Lower leg skin (tissue), 4 donors: ENCODE measurements at regions not wholly inside any gene's neighbourhood (a gene's known extent, or its start where the extent isn't known, plus 50 kb on each side); places are given as distances from the start of the nearest gene placed in this dataset.

Source experiments
- DNase-seq, 2 donors: peaks; one replicate each; pipeline ENCODE4 v3.0.0-alpha.2; 2019; ENCODE audit warnings: low spot score in 2 of 2
- H3K4me3 ChIP-seq: fragments of 200-600 bp; sonication (generic); 2 replicates; pipeline ENCODE4 v1.5.1; 2017; ENCODE audit warnings: mild to moderate bottlenecking, low read depth; ENCODE audit not compliant: poor library complexity, severe bottlenecking
- CTCF ChIP-seq, 3 donors: fragments of 450-650 bp; IDR thresholded peaks; one replicate each; pipeline ENCODE4 v1.5.1; 2016; ENCODE audit warnings: antibody characterized with exemption in 3 of 3, mild to moderate bottlenecking in 3 of 3, moderate library complexity in 2 of 3
- POLR2A ChIP-seq, 2 donors: fragments of 450-650 bp; IDR thresholded peaks; one replicate each; pipeline ENCODE4 v1.6.1; 2016 to 2017; ENCODE audit warnings: antibody characterized with exemption in 2 of 2, mild to moderate bottlenecking in 1 of 2, moderate library complexity in 1 of 2
- WGBS, 2 donors: methylation state at CpG; one replicate each; pipeline ENCODE4 v1.1.5; 2018; 5-methylcytosine and 5-hydroxymethylcytosine counted together
- intact Hi-C: fragments of 100-400 bp; cut with DNase I; formaldehyde crosslinking; loops from one replicate; pipeline ENCODE4 v1.15.0; 2023; ENCODE audit warnings: low total_unique reads

- WGBS, 2 donors: 84 to 92% methylated on average over 2 of the region's 2 CpGs
- no peak for DNase-seq
- TF ChIP-seq CTCF (IDR thresholded peaks at IDR 0.05): no peak
- TF ChIP-seq POLR2A (IDR thresholded peaks at IDR 0.05): no peak
- no peak overlapping the region for H3K4me3 ChIP-seq
- intact Hi-C loops: no loop called here
Measured at GRCh38 chr12:78448692-78449091, 415.9 kb upstream of the SYT1 start.

- 33 to 45% methylated on average over 1 of the region's 1 CpG for WGBS, 2 donors
- intact Hi-C loops: no loop called here
- TF ChIP-seq CTCF (IDR thresholded peaks at IDR 0.05): no peak
- no peak for TF ChIP-seq POLR2A (IDR thresholded peaks at IDR 0.05)
- no peak for DNase-seq
- H3K4me3 ChIP-seq: no peak overlapping the region
Measured at GRCh38 chr12:78455991-78456390, 408.6 kb upstream of the SYT1 start.

- intact Hi-C loops: no loop called here
- 83 to 88% methylated on average over 1 of the region's 1 CpG for WGBS, 2 donors
- H3K4me3 ChIP-seq: no peak overlapping the region
- TF ChIP-seq POLR2A (IDR thresholded peaks at IDR 0.05): no peak
- no peak for TF ChIP-seq CTCF (IDR thresholded peaks at IDR 0.05)
- no peak for DNase-seq
Measured at GRCh38 chr12:78457938-78458337, 406.6 kb upstream of the SYT1 start.

GRCh38 chr12:78470354-78471195 lies 394.0 kb upstream of the SYT1 start:
- H3K4me3 ChIP-seq: no peak overlapping the region
- 83 to 97% methylated on average over 3 of the region's 3 CpGs for WGBS, 2 donors
- intact Hi-C loops: no loop called here
- TF ChIP-seq POLR2A (IDR thresholded peaks at IDR 0.05) (no peak), CTCF (IDR thresholded peaks at IDR 0.05) (no peak)
- DNase-seq: no peak

GRCh38 chr12:78473136-78473535 lies 391.4 kb upstream of the SYT1 start:
- intact Hi-C loops: no loop called here
- no peak for DNase-seq
- H3K4me3 ChIP-seq: no peak overlapping the region
- TF ChIP-seq CTCF (IDR thresholded peaks at IDR 0.05): no peak
- TF ChIP-seq POLR2A (IDR thresholded peaks at IDR 0.05): no peak
- 20 to 30% methylated on average over 2 of the region's 2 CpGs for WGBS, 2 donors

- intact Hi-C loops: no loop called here
- DNase-seq: no peak
- no peak overlapping the region for H3K4me3 ChIP-seq
- 85 to 91% methylated on average over 4 of the region's 4 CpGs for WGBS, 2 donors
- no peak for TF ChIP-seq CTCF (IDR thresholded peaks at IDR 0.05)
- no peak for TF ChIP-seq POLR2A (IDR thresholded peaks at IDR 0.05)
Measured at GRCh38 chr12:78473561-78473960, 391.0 kb upstream of the SYT1 start.
